Loucy (cell line): ENCODE measurements at regions not wholly inside any gene's neighbourhood (a gene's known extent, or its start where the extent isn't known, plus 50 kb on each side); places are given as distances from the start of the nearest gene placed in this dataset.

Experiments used
- H2AFZ ChIP-seq: fragments of 200-600 bp; sonication (generic); 2 replicates; pipeline ENCODE4 v1.6.0; 2016; ENCODE audit warnings: antibody characterized with exemption, mild to moderate bottlenecking, low read length, moderate library complexity
- H3F3A ChIP-seq: fragments of 200-600 bp; 2 replicates; pipeline ENCODE4 v1.6.0; 2016; ENCODE audit warnings: antibody characterized with exemption, low read depth, mild to moderate bottlenecking
- H3K27me3 ChIP-seq: fragments of 200-600 bp; sonication (generic); 2 replicates; pipeline ENCODE4 v1.6.1; 2014; ENCODE audit warnings: low read length, mild to moderate bottlenecking; ENCODE audit not compliant: insufficient read depth, poor library complexity, severe bottlenecking
- H3K36me3 ChIP-seq: fragments of 200-600 bp; sonication (generic); 2 replicates; pipeline ENCODE4 v1.6.1; 2016; ENCODE audit warnings: low read length; ENCODE audit not compliant: insufficient read depth
- H3K4me1 ChIP-seq: fragments of 200-600 bp; sonication (generic); 2 replicates; pipeline ENCODE4 v1.5.1; 2014; ENCODE audit warnings: low read length, mild to moderate bottlenecking; ENCODE audit not compliant: insufficient read depth, poor library complexity, severe bottlenecking
- H3K4me2 ChIP-seq: fragments of 200-600 bp; sonication (generic); 2 replicates; pipeline ENCODE4 v1.6.0; 2014; ENCODE audit warnings: antibody characterized with exemption, low read length, low read depth, mild to moderate bottlenecking; ENCODE audit not compliant: poor library complexity, severe bottlenecking
- H3K4me3 ChIP-seq: fragments of 200-600 bp; sonication (generic); 2 replicates; pipeline ENCODE4 v1.5.1; 2014; ENCODE audit warnings: low read length, mild to moderate bottlenecking, mixed read lengths; ENCODE audit not compliant: poor library complexity, severe bottlenecking
- H3K79me2 ChIP-seq: fragments of 200-600 bp; sonication (generic); 2 replicates; pipeline ENCODE4 v1.6.1; 2014; ENCODE audit warnings: low read length; ENCODE audit not compliant: insufficient read depth
- H3K9ac ChIP-seq: fragments of 200-600 bp; sonication (generic); 2 replicates; pipeline ENCODE4 v1.6.0; 2014; ENCODE audit warnings: mild to moderate bottlenecking, low read depth, low read length, moderate library complexity; ENCODE audit not compliant: poor library complexity, severe bottlenecking
- H3K9me2 ChIP-seq: fragments of 200-600 bp; sonication (generic); replicated peaks from 2 replicates; pipeline ENCODE4 v1.6.1; 2016; ENCODE audit warnings: low read depth, low read length, mixed read lengths
- H3K9me3 ChIP-seq: fragments of 200-600 bp; sonication (generic); 2 replicates; pipeline ENCODE4 v1.6.1; 2014; ENCODE audit warnings: mild to moderate bottlenecking, antibody characterized with exemption, low read length, low read depth; ENCODE audit not compliant: insufficient read depth
- H4K20me1 ChIP-seq: fragments of 200-600 bp; sonication (generic); 2 replicates; pipeline ENCODE4 v1.6.0; 2014; ENCODE audit warnings: antibody characterized with exemption, low read length, mild to moderate bottlenecking; ENCODE audit not compliant: insufficient read depth, poor library complexity, severe bottlenecking
- EZH2phosphoT487 ChIP-seq: fragments of 200-600 bp; IDR thresholded peaks from 2 replicates; pipeline ENCODE4 v1.6.1; 2018; ENCODE audit warnings: antibody characterized with exemption, mild to moderate bottlenecking, moderate library complexity, borderline replicate concordance
- TF ChIP-seq, protein P1 (sequence below): fragments of 200-600 bp; sonication (generic); conservative IDR thresholded peaks from 2 replicates; pipeline ENCODE4 v1.5.1; 2014; ENCODE audit warnings: mild to moderate bottlenecking, antibody characterized with exemption, low read length

DNA sequence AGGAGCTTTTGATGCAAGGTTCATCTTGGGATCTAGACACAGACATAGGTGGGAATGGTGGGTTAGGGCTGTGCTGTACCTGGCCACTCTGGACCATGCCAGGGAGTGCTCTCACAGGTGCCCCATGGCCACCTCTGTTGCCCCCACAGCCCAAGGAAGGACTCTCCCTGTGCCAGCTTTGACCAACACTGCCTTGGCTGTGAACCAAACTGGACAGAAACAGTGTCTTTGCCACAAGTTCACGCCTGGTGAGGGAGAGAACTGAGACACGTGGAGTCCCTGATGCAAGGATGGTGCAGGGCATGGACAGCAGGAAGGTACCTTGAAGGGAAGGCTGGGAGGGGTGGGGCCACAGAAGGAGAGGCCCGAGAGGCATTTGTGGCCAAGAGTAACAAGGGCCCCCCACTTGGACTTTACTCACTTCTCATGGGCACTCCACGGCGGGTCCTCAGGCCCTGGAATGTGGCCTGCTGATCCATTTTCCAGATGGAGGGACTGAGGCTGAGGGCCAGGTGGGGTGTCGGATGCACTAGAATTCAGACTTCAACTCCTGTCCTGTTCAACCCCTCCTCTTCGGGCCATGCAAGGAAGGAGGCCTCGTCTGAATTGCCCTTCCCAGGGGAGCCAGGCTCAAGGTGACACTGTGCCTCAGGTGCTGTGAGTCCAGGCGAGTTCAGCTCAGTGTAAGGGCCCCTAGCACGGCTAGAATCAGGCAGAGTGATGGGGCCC is 103.3 kb downstream of the YTHDF1 start:
- Histone ChIP-seq H3K9ac (no peak overlapping the region), H3K36me3 (no peaks in the 10 kb centered on the region), H3K9me3 (peaks cover 3% of the 10 kb centered on the region; the same call in 1 of the 2 replicates), H3K27me3 (no peaks in the 10 kb centered on the region), H3K4me3 (no peak overlapping the region), H3K4me2 (no peak overlapping the region), H3F3A (no peaks in the 10 kb centered on the region), H3K79me2 (no peaks in the 10 kb centered on the region), H3K4me1 (no peaks in the 10 kb centered on the region), H2AFZ (no peak overlapping the region), H3K9me2 (no peaks in the 10 kb centered on the region), H4K20me1 (no peaks in the 10 kb centered on the region)
- TF ChIP-seq, protein P1, sequence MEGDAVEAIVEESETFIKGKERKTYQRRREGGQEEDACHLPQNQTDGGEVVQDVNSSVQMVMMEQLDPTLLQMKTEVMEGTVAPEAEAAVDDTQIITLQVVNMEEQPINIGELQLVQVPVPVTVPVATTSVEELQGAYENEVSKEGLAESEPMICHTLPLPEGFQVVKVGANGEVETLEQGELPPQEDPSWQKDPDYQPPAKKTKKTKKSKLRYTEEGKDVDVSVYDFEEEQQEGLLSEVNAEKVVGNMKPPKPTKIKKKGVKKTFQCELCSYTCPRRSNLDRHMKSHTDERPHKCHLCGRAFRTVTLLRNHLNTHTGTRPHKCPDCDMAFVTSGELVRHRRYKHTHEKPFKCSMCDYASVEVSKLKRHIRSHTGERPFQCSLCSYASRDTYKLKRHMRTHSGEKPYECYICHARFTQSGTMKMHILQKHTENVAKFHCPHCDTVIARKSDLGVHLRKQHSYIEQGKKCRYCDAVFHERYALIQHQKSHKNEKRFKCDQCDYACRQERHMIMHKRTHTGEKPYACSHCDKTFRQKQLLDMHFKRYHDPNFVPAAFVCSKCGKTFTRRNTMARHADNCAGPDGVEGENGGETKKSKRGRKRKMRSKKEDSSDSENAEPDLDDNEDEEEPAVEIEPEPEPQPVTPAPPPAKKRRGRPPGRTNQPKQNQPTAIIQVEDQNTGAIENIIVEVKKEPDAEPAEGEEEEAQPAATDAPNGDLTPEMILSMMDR, result no peak
- TF ChIP-seq EZH2phosphoT487, result no peak

DNA sequence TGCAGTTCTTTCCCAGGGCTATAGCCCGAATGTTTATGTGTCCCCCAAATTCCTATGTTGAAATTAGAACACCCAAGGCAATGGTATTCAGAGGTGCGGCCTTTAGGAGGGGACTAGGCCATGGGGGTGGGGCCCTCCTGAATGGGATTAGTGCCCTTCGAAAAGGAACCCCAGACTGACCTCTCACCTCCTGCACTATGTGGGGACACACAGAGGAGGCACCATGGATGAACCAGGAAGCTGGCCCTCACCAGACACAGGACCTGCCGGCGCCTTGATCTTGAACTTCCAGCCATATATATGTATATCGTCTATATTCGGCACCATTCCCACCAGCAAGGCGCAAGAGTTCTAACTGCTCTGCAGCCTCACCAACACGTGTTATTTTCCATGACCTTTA is 101.5 kb upstream of the BHLHE23 start:
- no peak overlapping the region for H3K9ac ChIP-seq
- H2AFZ ChIP-seq, result no peak overlapping the region
- no peak overlapping the region for H3K4me2 ChIP-seq
- no peaks in the 10 kb centered on the region for H3K36me3 ChIP-seq
- no peaks in the 10 kb centered on the region for H3F3A ChIP-seq
- no peaks in the 10 kb centered on the region for H3K79me2 ChIP-seq
- H3K4me1 ChIP-seq, result no peaks in the 10 kb centered on the region
- H3K4me3 ChIP-seq, result no peak overlapping the region
- H3K27me3 ChIP-seq, result no peaks in the 10 kb centered on the region
- TF ChIP-seq EZH2phosphoT487, result no peak
- TF ChIP-seq, protein P1, result no peak
- peaks cover 3% of the 10 kb centered on the region; the same call in 1 of the 2 replicates for H3K9me3 ChIP-seq
- no peaks in the 10 kb centered on the region for H3K9me2 ChIP-seq
- no peaks in the 10 kb centered on the region for H4K20me1 ChIP-seq

DNA sequence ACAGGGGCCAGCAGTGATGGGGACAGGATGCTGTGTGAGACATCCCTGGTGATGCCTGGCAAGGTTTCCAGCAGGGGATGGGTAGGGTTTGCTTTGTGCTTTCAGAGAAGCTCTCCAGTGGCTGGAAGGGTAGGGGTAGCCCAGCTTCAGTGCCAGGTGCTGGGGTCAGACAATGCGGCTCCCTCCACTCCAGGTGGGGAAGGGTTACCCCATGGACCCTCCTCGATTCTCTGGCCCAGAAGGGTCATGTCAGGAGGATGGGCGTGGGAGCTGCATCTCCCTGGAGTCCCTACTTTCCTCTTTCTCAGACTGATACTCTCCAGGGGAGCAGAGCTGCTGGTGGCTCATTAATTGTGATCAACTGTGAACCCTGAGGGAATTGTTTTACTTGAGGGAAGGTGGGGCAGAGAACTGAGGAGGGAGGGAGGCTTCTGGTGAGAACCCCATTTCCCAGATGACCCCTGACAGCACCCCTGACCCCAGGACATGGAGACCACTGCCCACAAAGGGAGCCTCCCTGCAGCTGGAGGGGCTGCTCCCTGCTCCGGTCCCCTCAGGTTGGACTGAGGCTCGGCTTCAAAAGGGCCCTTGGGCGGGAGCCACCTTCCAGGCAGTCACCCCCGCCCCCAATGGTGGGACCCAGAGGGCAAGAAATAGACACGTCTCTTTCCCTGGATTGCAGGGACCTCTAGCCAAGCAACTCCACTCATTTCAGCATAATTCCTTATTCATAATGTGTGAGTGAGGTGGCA is 100.9 kb upstream of the BHLHE23 start:
- Histone ChIP-seq H3K9me3 (peaks cover 3% of the 10 kb centered on the region; the same call in 1 of the 2 replicates), H3K36me3 (no peaks in the 10 kb centered on the region), H3K79me2 (no peaks in the 10 kb centered on the region), H3K4me2 (no peak overlapping the region), H3K4me1 (no peaks in the 10 kb centered on the region), H4K20me1 (no peaks in the 10 kb centered on the region), H3K9me2 (no peaks in the 10 kb centered on the region), H3K4me3 (no peak overlapping the region), H3F3A (no peaks in the 10 kb centered on the region), H3K9ac (no peak overlapping the region), H3K27me3 (no peaks in the 10 kb centered on the region), H2AFZ (no peak overlapping the region)
- TF ChIP-seq EZH2phosphoT487, result no peak
- TF ChIP-seq, protein P1, result no peak
